HCT116 (cell line): ENCODE measurements at regions not wholly inside any gene's neighbourhood (a gene's known extent, or its start where the extent isn't known, plus 50 kb on each side); places are given as distances from the start of the nearest gene placed in this dataset.

Experiments
- CEBPB ChIP-seq: IDR thresholded peaks from 2 replicates; pipeline ENCODE4 v1.6.1; 2012; ENCODE audit warnings: low read depth
- EGR1 ChIP-seq: IDR thresholded peaks from 2 replicates; pipeline ENCODE4 v1.6.1; 2012; ENCODE audit warnings: low read depth
- EZH2phosphoT487 ChIP-seq: fragments of 200-600 bp; IDR thresholded peaks from 2 replicates; pipeline ENCODE4 v1.6.1; 2018; ENCODE audit warnings: antibody characterized with exemption, borderline replicate concordance
- MAX ChIP-seq: IDR thresholded peaks from 2 replicates; pipeline ENCODE4 v1.6.1; 2012
- RAD21 ChIP-seq: IDR thresholded peaks from 2 replicates; pipeline ENCODE4 v1.6.1; 2012; ENCODE audit warnings: low read depth, mild to moderate bottlenecking
- SP1 ChIP-seq: IDR thresholded peaks from 2 replicates; pipeline ENCODE4 v1.6.1; 2012; ENCODE audit warnings: low read depth
- SRF ChIP-seq: IDR thresholded peaks from 2 replicates; pipeline ENCODE4 v1.6.1; 2012; ENCODE audit warnings: low read depth
- TCF7L2 ChIP-seq: IDR thresholded peaks from 2 replicates; pipeline ENCODE4 v1.7.0; 2011; ENCODE audit warnings: borderline replicate concordance, inconsistent platforms; ENCODE audit not compliant: insufficient read depth, insufficient read length; ENCODE audit errors: extremely low read depth
- ZBTB33 ChIP-seq: IDR thresholded peaks from 2 replicates; pipeline ENCODE4 v1.6.1; 2011; ENCODE audit warnings: mild to moderate bottlenecking, low read length, moderate library complexity; ENCODE audit not compliant: insufficient replicate concordance; ENCODE audit errors: extremely low read depth
- TF ChIP-seq, protein P1 (sequence below): IDR thresholded peaks from 2 replicates; pipeline ENCODE4 v1.6.1; 2012

GRCh38 chr15:62588938-62589670, 424.0 kb upstream of the C2CD4B start (continued):
- TF ChIP-seq MAX (no peak), SRF (no peak), TCF7L2 (no peak), SP1 (no peak), ZBTB33 (no peak), CEBPB (no peak), EZH2phosphoT487 (no peak), RAD21 (no peak), EGR1 (no peak)
- TF ChIP-seq, protein P1, sequence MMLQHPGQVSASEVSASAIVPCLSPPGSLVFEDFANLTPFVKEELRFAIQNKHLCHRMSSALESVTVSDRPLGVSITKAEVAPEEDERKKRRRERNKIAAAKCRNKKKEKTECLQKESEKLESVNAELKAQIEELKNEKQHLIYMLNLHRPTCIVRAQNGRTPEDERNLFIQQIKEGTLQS, result no peak
- TF ChIP-seq, all 23 proteins: peak for 0
